HCT116 (cell line): ENCODE measurements at regions not wholly inside any gene's neighbourhood (a gene's known extent, or its start where the extent isn't known, plus 50 kb on each side); places are given as distances from the start of the nearest gene placed in this dataset.

ENCODE experiments used
- ATAC-seq: fragments of 200-7000 bp; cut with Tn5 transposase; 2 replicates; pipeline ENCODE4 v1.9.1; 2020; ENCODE audit warnings: mild to moderate bottlenecking, moderate library complexity
- BruUV-seq: library from RNA; stranded (reverse); fragments of 400-500 nt; replicated peaks from 2 replicates; lab custom pipeline; 2021; lab: Mats Ljungman, UMichigan
- CTCF ChIA-PET: fragments of 300-600 bp; sonication (Branson Sonifier 250); formaldehyde crosslinking; loops from one replicate; lab custom pipeline; 2021; ENCODE audit warnings: antibody characterized with exemption; lab: Charles Lee
- POLR2A ChIA-PET: fragments of 300-600, 350-600 bp; sonication (Branson Sonifier 250); formaldehyde crosslinking; loops from one replicate; lab custom pipeline; 2021; ENCODE audit warnings: antibody characterized with exemption; lab: Charles Lee
- RAD21 ChIA-PET, 2 experiments: fragments of 300-600 bp; sonication (Branson Sonifier 250); formaldehyde crosslinking; loops; one replicate each; lab custom pipeline; 2023; ENCODE audit warnings: low total read pairs in 2 of 2; ENCODE audit not compliant: uncharacterized antibody in 2 of 2, unreplicated experiment in 2 of 2, low non-redundant PET in 1 of 2; lab: Charles Lee
- DNase-seq: peaks from one replicate; pipeline ENCODE4 v3.0.0-alpha.2; 2010; ENCODE audit warnings: low read depth, low spot score
- H2AFZ ChIP-seq: fragments of 200-600 bp; shearing (Covaris generic), sonication (generic); 2 replicates; pipeline ENCODE4 v1.6.1; 2017; ENCODE audit warnings: low read depth, mixed run types, mixed read lengths, antibody characterized with exemption, low read length; ENCODE audit not compliant: poor library complexity, severe bottlenecking
- H3K27ac ChIP-seq: 2 replicates; pipeline ENCODE4 v1.5.1; 2012; ENCODE audit warnings: low read depth, low read length
- H3K27me3 ChIP-seq: fragments of 200-600 bp; sonication (generic); 2 replicates; pipeline ENCODE4 v1.6.1; 2016; ENCODE audit warnings: mixed run types, low read length, mixed read lengths; ENCODE audit not compliant: insufficient read depth
- H3K36me3 ChIP-seq, 2 experiments: fragments of 200-500 bp in 1 of 2; fragments of 200-600 bp in 1 of 2; sonication (Bioruptor generic) in 1 of 2; sonication (generic) in 1 of 2; 2 replicates each; pipeline versions ENCODE4 v1.5.1 to v1.6.1; 2014 to 2016; ENCODE audit warnings: low read length in 2 of 2, inconsistent platforms in 1 of 2, mixed read lengths in 1 of 2, mixed run types in 1 of 2; ENCODE audit not compliant: insufficient read depth in 2 of 2, control insufficient read depth in 1 of 2
- H3K4me1 ChIP-seq, 2 experiments: fragments of 200-600 bp in 1 of 2; sonication (generic) in 1 of 2; 2 replicates each; pipeline versions ENCODE4 v1.5.1 to v1.6.1; 2012 to 2017; ENCODE audit warnings: low read length in 2 of 2, inconsistent platforms in 1 of 2, mild to moderate bottlenecking in 1 of 2, mixed read lengths in 1 of 2, mixed run types in 1 of 2, moderate library complexity in 1 of 2; ENCODE audit not compliant: insufficient read depth in 2 of 2, control insufficient read depth in 1 of 2
- H3K4me2 ChIP-seq: fragments of 200-600 bp; sonication (generic); 2 replicates; pipeline ENCODE4 v1.6.1; 2017; ENCODE audit warnings: mixed run types, low read length, mixed read lengths
- H3K4me3 ChIP-seq, 2 experiments: fragments of 200-600 bp in 1 of 2; sonication (generic) in 1 of 2; replicated peaks in 1 of 2; 2 replicates each; pipeline ENCODE4 v1.5.1; 2011 to 2016; ENCODE audit warnings: low read length in 2 of 2, control low read depth in 1 of 2, low read depth in 1 of 2, mild to moderate bottlenecking in 1 of 2, mixed read lengths in 1 of 2, mixed run types in 1 of 2
- H3K79me2 ChIP-seq: fragments of 200-600 bp; sonication (generic); 2 replicates; pipeline ENCODE4 v1.6.1; 2017; ENCODE audit warnings: mild to moderate bottlenecking, mixed run types, low read length, moderate library complexity, mixed read lengths; ENCODE audit not compliant: insufficient read depth
- H3K9ac ChIP-seq: fragments of 200-600 bp; sonication (generic); 2 replicates; pipeline ENCODE4 v1.6.1; 2016; ENCODE audit warnings: low read length, mixed read lengths
- H3K9me2 ChIP-seq: fragments of 200-600 bp; sonication (generic), shearing (Covaris generic); 2 replicates; pipeline ENCODE4 v1.6.1; 2017; ENCODE audit warnings: mixed run types, mild to moderate bottlenecking, moderate library complexity; ENCODE audit not compliant: insufficient read depth
- H3K9me3 ChIP-seq, 2 experiments: fragments of 200-500 bp in 1 of 2; fragments of 200-600 bp in 1 of 2; sonication (Bioruptor generic) in 1 of 2; sonication (generic) in 1 of 2; 2 replicates each; pipeline ENCODE4 v1.6.1; 2014 to 2017; ENCODE audit warnings: low read length in 2 of 2, mixed read lengths in 2 of 2, inconsistent platforms in 1 of 2, low read depth in 1 of 2, mild to moderate bottlenecking in 1 of 2, mixed run types in 1 of 2, moderate library complexity in 1 of 2; ENCODE audit not compliant: control insufficient read depth in 1 of 2, insufficient read depth in 1 of 2
- H4K20me1 ChIP-seq: fragments of 200-600 bp; sonication (generic), shearing (Covaris generic); 2 replicates; pipeline ENCODE4 v1.6.1; 2017; ENCODE audit warnings: mixed run types, mild to moderate bottlenecking, moderate library complexity; ENCODE audit not compliant: insufficient read depth
- CBX3 ChIP-seq: IDR thresholded peaks from 2 replicates; pipeline ENCODE4 v1.6.1; 2012; ENCODE audit warnings: low read depth
- EGR1 ChIP-seq: IDR thresholded peaks from 2 replicates; pipeline ENCODE4 v1.6.1; 2012; ENCODE audit warnings: low read depth
- JUND ChIP-seq: IDR thresholded peaks from 2 replicates; pipeline ENCODE4 v1.6.1; 2012
- POLR2A ChIP-seq: IDR thresholded peaks from 2 replicates; pipeline ENCODE4 v1.7.0; 2011; ENCODE audit warnings: borderline replicate concordance; ENCODE audit not compliant: insufficient read depth, insufficient read length; ENCODE audit errors: extremely low read depth
- YY1 ChIP-seq: IDR thresholded peaks from 2 replicates; pipeline ENCODE4 v1.6.1; 2011; ENCODE audit warnings: low read length, low read depth, moderate library complexity, mild to moderate bottlenecking; ENCODE audit not compliant: insufficient replicate concordance; ENCODE audit errors: extremely low read depth
- ZNF274 ChIP-seq: fragments of 200-500 bp; sonication (Bioruptor generic); IDR thresholded peaks from 2 replicates; pipeline ENCODE4 v1.6.1; 2014; ENCODE audit warnings: mild to moderate bottlenecking, low read depth, low read length, inconsistent platforms
- intact Hi-C: fragments of 100-400 bp; cut with micrococcal nuclease; formaldehyde crosslinking; loops from 2 replicates; pipeline ENCODE4 v1.10.0; 2022
- TF ChIP-seq, protein P1 (sequence below): IDR thresholded peaks from 2 replicates; pipeline ENCODE4 v1.6.1; 2012
- TF ChIP-seq, protein P2 (sequence below): IDR thresholded peaks from 2 replicates; pipeline ENCODE4 v1.6.1; 2011; ENCODE audit warnings: mild to moderate bottlenecking, low read length, moderate library complexity; ENCODE audit not compliant: insufficient replicate concordance; ENCODE audit errors: extremely low read depth

DNA sequence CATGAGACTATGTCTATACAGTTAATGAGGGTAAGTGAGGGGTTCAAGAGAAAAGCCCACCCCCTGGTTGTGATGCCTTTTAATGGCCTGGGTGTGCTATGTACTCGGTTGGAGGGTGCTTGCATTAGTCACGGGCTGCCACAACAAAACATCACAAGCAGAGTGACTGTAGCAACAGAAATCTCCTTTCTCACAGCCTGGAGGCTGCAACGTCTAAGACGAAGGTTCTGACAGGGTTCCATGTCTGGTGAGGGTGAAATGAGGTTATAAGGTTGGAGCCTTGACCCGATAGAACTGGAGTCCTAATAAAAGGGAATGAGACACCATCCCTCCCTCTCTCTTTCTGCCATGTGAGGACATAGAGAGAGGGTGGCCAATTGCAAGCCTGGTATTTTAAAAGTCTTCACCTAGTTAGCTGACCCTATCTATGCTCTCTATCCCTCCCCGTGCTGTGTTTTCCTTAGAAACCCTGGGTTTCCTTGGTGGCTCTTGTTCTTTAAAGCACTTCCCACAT, 126.0 kb upstream of the GDF10 start:
- no peaks in the 10 kb centered on the region for H3K4me1 ChIP-seq
- intact Hi-C loops, result no loop called here
- no peaks in the 10 kb centered on the region for H3K36me3 ChIP-seq
- POLR2A ChIA-PET, result no interaction called here
- H3K79me2 ChIP-seq, result no peaks in the 10 kb centered on the region
- H3K9me3 ChIP-seq, result no peaks in the 10 kb centered on the region
- H3K9me2 ChIP-seq, result no peaks in the 10 kb centered on the region
- no peaks in the 10 kb centered on the region for H4K20me1 ChIP-seq
- ATAC-seq (no peak), DNase-seq (no peak)
- H3K27ac ChIP-seq, result no peak overlapping the region
- CTCF ChIA-PET, result no interaction called here
- no TSS peak for BruUV-seq
- TF ChIP-seq, protein P1, sequence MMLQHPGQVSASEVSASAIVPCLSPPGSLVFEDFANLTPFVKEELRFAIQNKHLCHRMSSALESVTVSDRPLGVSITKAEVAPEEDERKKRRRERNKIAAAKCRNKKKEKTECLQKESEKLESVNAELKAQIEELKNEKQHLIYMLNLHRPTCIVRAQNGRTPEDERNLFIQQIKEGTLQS, result no peak
- no peak for TF ChIP-seq ZNF274
- no peak for TF ChIP-seq POLR2A
- TF ChIP-seq, protein P2, sequence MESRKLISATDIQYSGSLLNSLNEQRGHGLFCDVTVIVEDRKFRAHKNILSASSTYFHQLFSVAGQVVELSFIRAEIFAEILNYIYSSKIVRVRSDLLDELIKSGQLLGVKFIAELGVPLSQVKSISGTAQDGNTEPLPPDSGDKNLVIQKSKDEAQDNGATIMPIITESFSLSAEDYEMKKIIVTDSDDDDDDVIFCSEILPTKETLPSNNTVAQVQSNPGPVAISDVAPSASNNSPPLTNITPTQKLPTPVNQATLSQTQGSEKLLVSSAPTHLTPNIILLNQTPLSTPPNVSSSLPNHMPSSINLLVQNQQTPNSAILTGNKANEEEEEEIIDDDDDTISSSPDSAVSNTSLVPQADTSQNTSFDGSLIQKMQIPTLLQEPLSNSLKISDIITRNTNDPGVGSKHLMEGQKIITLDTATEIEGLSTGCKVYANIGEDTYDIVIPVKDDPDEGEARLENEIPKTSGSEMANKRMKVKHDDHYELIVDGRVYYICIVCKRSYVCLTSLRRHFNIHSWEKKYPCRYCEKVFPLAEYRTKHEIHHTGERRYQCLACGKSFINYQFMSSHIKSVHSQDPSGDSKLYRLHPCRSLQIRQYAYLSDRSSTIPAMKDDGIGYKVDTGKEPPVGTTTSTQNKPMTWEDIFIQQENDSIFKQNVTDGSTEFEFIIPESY, result no peak
- no peak for TF ChIP-seq YY1
- no peak for TF ChIP-seq EGR1
- no peak for TF ChIP-seq CBX3
- TF ChIP-seq JUND, result no peak
- RAD21 ChIA-PET, result no interaction called here
- H3K27me3 ChIP-seq, result no peaks in the 10 kb centered on the region
- H3K9ac ChIP-seq, result no peak overlapping the region
- no peak overlapping the region for H3K4me2 ChIP-seq
- H3K4me3 ChIP-seq, result no peak overlapping the region
- no peak overlapping the region for H2AFZ ChIP-seq
